A673 (cell line): ENCODE measurements at regions not wholly inside any gene's neighbourhood (a gene's known extent, or its start where the extent isn't known, plus 50 kb on each side); places are given as distances from the start of the nearest gene placed in this dataset.

Source experiments
- BruUV-seq: library from RNA; stranded (reverse); fragments of 400-500 nt; replicated peaks from 2 replicates; lab custom pipeline; 2021; lab: Mats Ljungman, UMichigan
- CTCF ChIA-PET: fragments of 300-600 bp; sonication (Branson Sonifier 250); formaldehyde crosslinking; loops from one replicate; lab custom pipeline; 2022; ENCODE audit warnings: antibody characterized with exemption; lab: Charles Lee
- POLR2A ChIA-PET: fragments of 300-600 bp; sonication (Branson Sonifier 250); formaldehyde crosslinking; loops from one replicate; lab custom pipeline; 2022; ENCODE audit warnings: antibody characterized with exemption; ENCODE audit not compliant: low non-redundant PET; lab: Charles Lee
- DNase-seq: peaks from one replicate; pipeline ENCODE4 v3.0.0-alpha.2; 2015; ENCODE audit warnings: low spot score
- H3K27ac ChIP-seq: fragments of 200-600 bp; sonication (generic); 2 replicates; pipeline ENCODE4 v1.5.1; 2016; ENCODE audit warnings: mixed run types, low read depth, mild to moderate bottlenecking, mixed read lengths, antibody characterized with exemption, low read length; ENCODE audit not compliant: poor library complexity, severe bottlenecking
- H3K27me3 ChIP-seq: fragments of 200-600 bp; sonication (generic); replicated peaks from 2 replicates; pipeline ENCODE4 v1.6.1; 2017; ENCODE audit warnings: mixed run types, low read depth, mild to moderate bottlenecking, mixed read lengths, antibody characterized with exemption, low read length; ENCODE audit not compliant: insufficient read depth, poor library complexity
- H3K36me3 ChIP-seq: fragments of 200-600 bp; sonication (generic); 2 replicates; pipeline ENCODE4 v1.6.1; 2016; ENCODE audit warnings: mixed run types, mild to moderate bottlenecking, mixed read lengths, antibody characterized with exemption, low read length; ENCODE audit not compliant: insufficient read depth, poor library complexity, severe bottlenecking
- H3K4me1 ChIP-seq: fragments of 200-600 bp; sonication (generic); 2 replicates; pipeline ENCODE4 v1.6.1; 2017; ENCODE audit warnings: mixed run types, mild to moderate bottlenecking, mixed read lengths, antibody characterized with exemption, low read length; ENCODE audit not compliant: insufficient read depth, poor library complexity, severe bottlenecking
- H3K4me3 ChIP-seq: fragments of 200-600 bp; sonication (generic); 2 replicates; pipeline ENCODE4 v1.5.1; 2016; ENCODE audit warnings: low read depth, mixed run types, mild to moderate bottlenecking, mixed read lengths, low read length; ENCODE audit not compliant: poor library complexity, severe bottlenecking
- H3K9me3 ChIP-seq: fragments of 200-600 bp; sonication (generic); 2 replicates; pipeline ENCODE4 v1.6.1; 2016; ENCODE audit warnings: mixed run types, low read depth, mild to moderate bottlenecking, mixed read lengths, antibody characterized with exemption, low read length; ENCODE audit not compliant: poor library complexity, severe bottlenecking
- EZH2 ChIP-seq: fragments of 200-600 bp; sonication (generic); IDR thresholded peaks from 2 replicates; pipeline ENCODE4 v1.6.1; 2017; ENCODE audit warnings: borderline replicate concordance, low read depth, mild to moderate bottlenecking, mixed read lengths, antibody characterized with exemption, low read length; ENCODE audit not compliant: poor library complexity, severe bottlenecking
- intact Hi-C: fragments of 100-400 bp; cut with micrococcal nuclease; formaldehyde crosslinking; loops from one replicate; pipeline ENCODE4 v1.10.0; 2022; ENCODE audit not compliant: unreplicated experiment
- TF ChIP-seq, protein P1 (sequence below): fragments of 300-800, 200-600 bp; sonication (generic); conservative IDR thresholded peaks from 2 replicates; pipeline ENCODE4 v1.5.1; 2017; ENCODE audit warnings: low read depth, mild to moderate bottlenecking, antibody characterized with exemption, low read length, moderate library complexity, mixed read lengths

DNA sequence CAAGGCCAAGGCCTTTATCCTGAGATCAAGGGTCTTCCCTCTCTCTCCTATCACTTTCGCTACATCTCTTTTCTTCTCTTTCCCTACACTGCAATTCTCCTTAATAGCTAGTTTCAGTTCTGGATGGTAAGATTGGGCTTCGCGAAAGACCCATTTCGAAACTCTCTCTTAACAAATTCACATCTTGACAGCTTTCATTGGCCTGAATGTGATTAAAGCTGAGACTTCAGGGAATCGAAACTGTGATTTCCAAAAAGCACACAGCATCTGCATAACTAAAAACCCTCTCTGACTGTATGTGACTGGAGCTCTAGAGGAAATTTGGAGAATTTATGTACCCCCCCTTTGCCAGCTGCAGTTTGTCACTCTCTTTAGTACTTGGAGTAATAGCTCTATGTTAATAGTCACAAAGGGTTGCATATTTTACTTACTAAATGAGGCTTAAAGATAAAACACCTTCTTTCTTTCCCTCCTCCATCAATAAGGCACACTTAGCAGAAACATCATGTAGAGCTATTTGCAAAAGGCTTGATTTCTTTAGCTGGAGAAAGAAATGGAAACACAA, 105.3 kb upstream of the FAM20A start:
- TF ChIP-seq EZH2, result no peak
- TF ChIP-seq, protein P1, sequence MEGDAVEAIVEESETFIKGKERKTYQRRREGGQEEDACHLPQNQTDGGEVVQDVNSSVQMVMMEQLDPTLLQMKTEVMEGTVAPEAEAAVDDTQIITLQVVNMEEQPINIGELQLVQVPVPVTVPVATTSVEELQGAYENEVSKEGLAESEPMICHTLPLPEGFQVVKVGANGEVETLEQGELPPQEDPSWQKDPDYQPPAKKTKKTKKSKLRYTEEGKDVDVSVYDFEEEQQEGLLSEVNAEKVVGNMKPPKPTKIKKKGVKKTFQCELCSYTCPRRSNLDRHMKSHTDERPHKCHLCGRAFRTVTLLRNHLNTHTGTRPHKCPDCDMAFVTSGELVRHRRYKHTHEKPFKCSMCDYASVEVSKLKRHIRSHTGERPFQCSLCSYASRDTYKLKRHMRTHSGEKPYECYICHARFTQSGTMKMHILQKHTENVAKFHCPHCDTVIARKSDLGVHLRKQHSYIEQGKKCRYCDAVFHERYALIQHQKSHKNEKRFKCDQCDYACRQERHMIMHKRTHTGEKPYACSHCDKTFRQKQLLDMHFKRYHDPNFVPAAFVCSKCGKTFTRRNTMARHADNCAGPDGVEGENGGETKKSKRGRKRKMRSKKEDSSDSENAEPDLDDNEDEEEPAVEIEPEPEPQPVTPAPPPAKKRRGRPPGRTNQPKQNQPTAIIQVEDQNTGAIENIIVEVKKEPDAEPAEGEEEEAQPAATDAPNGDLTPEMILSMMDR, result no peak
- POLR2A ChIA-PET, result no interaction called here
- BruUV-seq, result no TSS peak
- H3K27ac ChIP-seq, result no peak overlapping the region
- no peak for DNase-seq
- no peak overlapping the region for H3K4me3 ChIP-seq
- peaks cover 10% of the 10 kb centered on the region for H3K4me1 ChIP-seq
- H3K9me3 ChIP-seq, result no peaks in the 10 kb centered on the region
- CTCF ChIA-PET, result no interaction called here
- intact Hi-C loops, result no loop called here
- no peaks in the 10 kb centered on the region for H3K36me3 ChIP-seq
- H3K27me3 ChIP-seq, result no peaks in the 10 kb centered on the region

DNA sequence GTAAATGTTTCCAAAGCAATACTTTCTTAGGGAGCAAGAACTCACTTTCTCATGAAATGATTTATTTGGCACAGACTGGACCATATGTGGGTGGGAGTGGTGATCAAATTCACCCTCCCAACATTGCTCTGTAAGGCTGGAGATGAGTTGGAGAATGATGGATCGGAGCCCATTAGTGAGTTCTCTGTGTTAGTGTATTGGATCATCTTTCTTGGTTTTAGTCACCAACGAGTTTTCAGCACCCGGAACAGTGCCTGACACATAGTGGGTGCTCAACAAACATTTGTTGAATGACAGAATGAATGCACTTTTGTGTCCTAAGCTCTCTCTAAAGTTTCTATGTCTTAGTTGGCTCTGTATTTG, 104.5 kb upstream of the FAM20A start:
- Histone ChIP-seq H3K4me3 (no peak overlapping the region), H3K27me3 (no peaks in the 10 kb centered on the region), H3K27ac (no peak overlapping the region), H3K36me3 (no peaks in the 10 kb centered on the region), H3K9me3 (no peaks in the 10 kb centered on the region), H3K4me1 (peaks cover 8% of the 10 kb centered on the region)
- DNase-seq, result no peak
- POLR2A ChIA-PET, result no interaction called here
- CTCF ChIA-PET, result no interaction called here
- no TSS peak for BruUV-seq
- TF ChIP-seq, protein P1, result no peak
- TF ChIP-seq EZH2, result no peak
- intact Hi-C loops, result no loop called here

DNA sequence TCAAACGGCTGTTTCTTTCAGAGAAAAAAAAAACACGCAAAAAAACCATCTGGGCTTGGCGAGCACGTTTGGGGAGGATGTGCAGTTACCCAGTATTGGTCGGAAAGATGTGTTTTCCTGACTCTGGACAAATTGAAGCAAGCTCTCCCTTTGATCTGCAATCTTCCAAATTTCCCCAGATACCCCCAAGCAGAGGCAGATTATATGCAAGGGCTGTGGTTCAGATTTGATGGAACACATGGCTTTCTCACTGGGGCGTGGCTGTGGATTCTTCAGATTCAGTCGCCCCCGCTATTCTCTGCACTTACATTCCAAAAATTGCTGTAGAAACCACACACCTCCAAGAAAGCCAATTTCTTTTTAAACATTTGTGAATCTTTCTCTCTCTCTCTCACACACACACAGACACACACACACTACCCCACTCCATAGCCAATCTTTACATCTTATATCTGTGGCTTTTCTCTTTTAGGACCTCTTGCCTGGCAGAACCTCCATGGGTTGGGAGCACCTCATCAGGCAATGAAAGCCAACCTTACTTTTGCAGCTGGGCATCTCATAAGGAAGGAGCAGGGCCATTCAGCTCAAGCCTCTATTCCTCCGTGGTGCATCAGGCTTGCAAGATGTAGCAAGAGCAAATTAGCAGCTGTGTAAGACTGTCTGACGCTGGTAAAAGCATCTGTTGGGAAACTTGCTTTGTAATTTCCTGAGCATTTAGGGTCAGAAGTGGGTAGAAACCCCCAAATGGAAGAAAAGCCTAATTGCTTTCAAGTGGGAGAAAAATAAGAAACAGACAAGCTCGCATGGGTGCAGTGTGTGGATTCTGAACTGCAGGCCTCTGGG, 103.9 kb upstream of the FAM20A start:
- no peaks in the 10 kb centered on the region for H3K36me3 ChIP-seq
- no peak for DNase-seq

More for the DNA sequence above, 103.9 kb upstream of the FAM20A start:
- POLR2A ChIA-PET, result no interaction called here
- Histone ChIP-seq H3K27ac (no peak overlapping the region), H3K4me3 (no peak overlapping the region), H3K27me3 (no peaks in the 10 kb centered on the region), H3K9me3 (no peaks in the 10 kb centered on the region), H3K4me1 (peaks cover 2% of the 10 kb centered on the region)
- TF ChIP-seq, protein P1, result no peak
- no peak for TF ChIP-seq EZH2
- intact Hi-C loops, result no loop called here
- no TSS peak for BruUV-seq
- CTCF ChIA-PET, result no interaction called here
